Iris pigment epithelial cell (primary cell): ENCODE measurements at regions not wholly inside any gene's neighbourhood (a gene's known extent, or its start where the extent isn't known, plus 50 kb on each side); places are given as distances from the start of the nearest gene placed in this dataset.
"Not testable (repeated sequence)": the region's sequence is repeated elsewhere in the genome, so short reads cannot be mapped to it uniquely, and the experiment has no call there.

Source experiments
- DNase-seq: peaks from one replicate; pipeline ENCODE4 v3.0.0-alpha.2; 2011; ENCODE audit warnings: low read depth

- no peak for DNase-seq
Measured at GRCh38 chr6:168255283-168255881, 64.2 kb downstream of the DACT2 start.

GRCh38 chr6:168252267-168252666 lies 67.3 kb downstream of the DACT2 start:
- DNase-seq: no peak

DNA sequence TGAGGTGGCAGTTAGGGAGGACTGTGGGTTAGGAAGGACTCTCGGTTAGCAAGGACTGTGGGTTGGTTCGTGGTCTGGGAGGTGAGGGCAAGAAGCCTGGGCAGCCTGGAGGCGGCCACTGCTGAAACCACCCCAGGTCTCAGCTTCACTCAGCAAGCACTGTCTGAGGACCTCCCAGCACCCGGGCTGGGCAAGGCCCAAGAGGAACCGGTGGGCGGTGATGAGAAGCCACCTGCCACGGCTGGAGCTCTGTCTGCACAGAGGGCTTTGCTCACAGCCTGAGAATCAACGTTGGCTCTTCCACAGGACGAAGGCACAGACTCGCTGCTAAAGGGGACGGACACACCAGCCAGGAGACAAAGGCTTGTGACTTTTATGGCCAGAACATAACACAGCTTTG lies 69.3 kb downstream of the DACT2 start:
- DNase-seq: no peak

GRCh38 chr6:168249746-168250145 lies 69.8 kb downstream of the DACT2 start:
- DNase-seq: no peak

DNA sequence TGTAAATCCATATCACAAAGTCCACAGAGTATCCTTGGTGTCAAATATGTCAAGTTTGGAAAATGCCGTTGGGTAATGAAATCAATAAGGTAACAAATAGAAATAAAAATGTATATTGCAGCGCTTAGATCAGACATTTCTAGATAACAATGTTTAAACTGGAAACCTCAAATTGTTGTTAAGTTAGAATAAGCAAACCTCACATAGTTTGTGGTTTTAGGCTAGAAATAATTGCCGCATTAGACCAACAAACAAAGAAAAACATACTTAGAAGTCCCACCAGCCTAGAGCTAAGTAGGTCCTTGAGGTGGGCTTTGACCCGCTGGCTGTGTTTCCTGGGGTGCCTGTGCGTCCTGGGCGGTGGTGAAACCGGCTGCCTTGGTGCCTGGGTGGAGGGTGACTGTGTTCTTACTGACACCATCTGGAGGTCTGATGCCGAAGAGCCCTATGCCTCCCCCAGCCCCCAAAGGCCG lies 71.4 kb downstream of the DACT2 start:
- no peak for DNase-seq

DNA sequence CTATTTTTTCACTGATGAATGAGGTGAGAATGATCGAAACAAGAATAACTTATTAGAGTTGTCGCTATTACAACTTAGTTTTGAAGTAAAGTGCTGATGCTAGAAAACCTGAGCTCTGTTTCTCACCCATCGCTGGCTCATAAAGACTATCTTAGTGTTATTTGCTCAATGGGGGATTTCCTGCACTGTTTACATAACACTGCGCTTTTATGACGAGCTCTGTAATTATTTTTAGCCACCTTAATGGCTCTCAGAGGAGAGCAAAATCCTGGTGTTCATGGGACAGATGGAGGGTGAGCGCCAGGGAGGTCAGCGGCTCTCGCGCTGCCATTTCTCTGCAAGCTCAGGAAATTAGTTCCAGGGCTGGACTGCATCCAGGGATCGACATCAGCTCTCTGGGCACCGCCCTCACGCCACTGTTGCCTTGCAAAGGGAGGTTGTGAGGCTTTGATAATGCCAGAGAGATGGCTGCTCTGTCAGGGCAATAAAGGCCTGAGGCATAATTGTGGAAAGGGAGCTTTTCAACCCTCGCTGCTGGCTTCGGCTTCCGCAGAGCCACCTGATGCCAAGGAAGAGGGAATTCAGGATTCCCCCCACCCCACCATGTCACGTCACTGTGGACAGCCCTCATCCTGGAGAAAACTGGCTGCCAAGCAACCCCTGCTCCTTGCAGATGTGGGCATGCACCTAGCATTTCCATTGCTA lies 72.0 kb downstream of the DACT2 start:
- DNase-seq: no peak

DNA sequence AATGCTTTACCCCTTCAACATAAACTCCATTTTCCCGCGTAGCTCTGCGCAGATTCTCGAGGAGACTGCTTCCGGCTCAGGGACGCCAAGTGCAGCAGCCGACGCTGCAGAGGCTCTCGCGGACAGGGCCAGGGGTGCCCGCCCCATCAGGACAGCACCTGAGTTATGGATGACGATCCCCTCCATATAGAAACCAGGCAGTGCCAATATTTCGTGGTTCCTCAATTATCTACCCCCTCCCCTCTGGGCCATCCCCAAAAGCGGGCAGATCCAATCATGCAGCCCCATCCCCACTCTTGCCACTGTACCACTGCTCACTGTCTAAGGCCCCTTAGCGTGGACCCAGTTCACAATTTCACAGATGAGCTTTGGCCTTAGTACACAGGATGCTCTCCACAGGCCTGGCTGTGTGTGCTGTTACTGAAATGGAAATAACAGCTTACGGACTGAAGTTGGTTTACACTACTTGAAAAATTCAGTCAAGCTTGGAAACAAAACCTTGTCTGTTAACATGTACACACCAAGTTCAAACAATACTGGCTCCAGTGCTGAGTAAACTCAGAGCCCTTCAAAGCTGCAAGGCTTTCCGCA lies 74.5 kb downstream of the DACT2 start:
- no peak for DNase-seq

GRCh38 chr6:168243812-168244376 lies 75.7 kb downstream of the DACT2 start:
- no peak for DNase-seq

- no peak for DNase-seq
Measured at GRCh38 chr6:168242940-168243225, 76.7 kb downstream of the DACT2 start.

GRCh38 chr6:168242111-168242939 lies 77.3 kb downstream of the DACT2 start:
- DNase-seq: no peak

- DNase-seq: no peak
Measured at GRCh38 chr6:168240160-168240559, 79.4 kb downstream of the DACT2 start.

GRCh38 chr6:168239044-168239773 lies 80.4 kb downstream of the DACT2 start:
- DNase-seq: no peak

- no peak for DNase-seq
Measured at GRCh38 chr6:168238159-168238909, 81.2 kb downstream of the DACT2 start.

DNA sequence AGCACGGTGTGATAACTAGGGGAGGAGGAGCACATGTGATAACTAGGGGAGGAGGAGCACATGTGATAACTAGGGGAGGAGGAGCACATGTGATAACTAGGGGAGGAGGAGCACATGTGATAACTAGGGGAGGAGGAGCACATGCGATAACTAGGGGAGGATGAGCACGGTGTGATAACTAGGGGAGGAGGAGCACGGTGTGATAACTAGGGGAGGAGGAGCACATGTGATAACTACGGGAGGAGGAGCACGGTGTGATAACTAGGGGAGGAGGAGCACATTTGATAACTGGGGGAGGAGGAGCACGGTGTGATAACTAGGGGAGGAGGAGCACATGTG lies 85.7 kb downstream of the DACT2 start:
- not testable (repeated sequence) for DNase-seq

DNA sequence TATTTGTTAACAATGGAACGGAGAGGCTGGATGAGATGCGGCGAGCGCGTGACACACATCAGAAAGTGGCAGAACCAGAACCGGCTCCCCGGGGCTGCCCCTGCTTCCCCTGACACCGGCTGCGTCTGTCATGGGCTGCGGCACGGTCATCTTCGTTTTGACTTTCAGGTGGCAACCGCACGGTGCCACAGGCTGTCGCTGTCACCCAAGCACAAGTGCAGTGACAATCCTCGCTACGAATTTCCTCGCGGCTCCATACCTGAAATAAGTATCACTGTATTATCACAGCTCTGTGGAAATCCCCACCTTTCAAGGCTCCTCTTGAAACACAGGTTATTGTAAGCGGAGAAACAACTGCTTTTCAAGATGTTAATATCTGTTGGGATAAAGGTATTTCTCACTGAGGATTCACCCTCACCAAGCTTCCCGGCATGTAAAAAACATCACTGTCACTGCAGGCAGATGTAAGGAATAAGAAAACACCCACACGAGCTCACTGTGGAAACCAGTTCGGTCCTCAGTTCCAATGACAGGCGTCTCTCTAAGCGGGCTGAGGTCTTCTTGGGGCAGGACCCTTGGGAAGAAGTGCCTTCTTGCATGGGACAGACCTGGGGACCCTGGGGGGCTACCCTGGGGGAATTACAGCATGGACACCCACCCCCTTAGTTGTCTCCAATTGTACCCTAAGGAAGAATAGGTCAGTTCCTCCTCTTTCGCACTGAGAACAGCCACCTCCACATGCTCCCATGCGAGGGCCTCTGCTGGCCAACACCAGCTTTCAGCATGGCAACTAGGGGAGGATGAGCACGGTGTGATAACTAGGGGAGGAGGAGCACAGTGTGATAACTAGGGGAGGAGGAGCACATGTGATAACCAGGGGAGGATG lies 86.3 kb downstream of the DACT2 start:
- DNase-seq: no peak

DNA sequence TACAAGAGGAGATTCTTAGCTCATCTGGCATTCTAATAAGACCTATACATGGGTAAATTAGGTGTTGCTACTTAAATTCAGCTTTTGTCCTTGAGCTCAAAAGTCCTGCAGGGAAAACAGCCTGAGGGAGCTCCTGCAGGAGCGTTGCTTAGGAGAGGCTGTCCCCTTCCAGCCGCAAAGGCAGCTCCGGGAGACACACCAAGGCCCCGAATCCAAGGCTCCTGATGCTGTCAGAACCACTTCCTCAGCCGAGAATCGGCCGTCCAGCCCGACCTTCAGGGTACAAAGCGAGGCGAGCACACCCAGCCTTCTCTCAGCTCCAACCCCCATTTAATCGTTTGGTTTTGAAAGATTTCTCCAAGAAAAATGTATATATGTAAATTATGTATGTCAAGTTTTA lies 87.0 kb downstream of the DACT2 start:
- no peak for DNase-seq

GRCh38 chr6:168232062-168232461 lies 87.5 kb downstream of the DACT2 start:
- no peak for DNase-seq

- DNase-seq: no peak
Measured at GRCh38 chr6:168231393-168231957, 88.1 kb downstream of the DACT2 start.

GRCh38 chr6:168229368-168229752 lies 90.2 kb downstream of the DACT2 start:
- DNase-seq: no peak
